ENCODE measurements at regions not wholly inside any gene's neighbourhood (a gene's known extent, or its start where the extent isn't known, plus 50 kb on each side); places are given as distances from the start of the nearest gene placed in this dataset.

DNA sequence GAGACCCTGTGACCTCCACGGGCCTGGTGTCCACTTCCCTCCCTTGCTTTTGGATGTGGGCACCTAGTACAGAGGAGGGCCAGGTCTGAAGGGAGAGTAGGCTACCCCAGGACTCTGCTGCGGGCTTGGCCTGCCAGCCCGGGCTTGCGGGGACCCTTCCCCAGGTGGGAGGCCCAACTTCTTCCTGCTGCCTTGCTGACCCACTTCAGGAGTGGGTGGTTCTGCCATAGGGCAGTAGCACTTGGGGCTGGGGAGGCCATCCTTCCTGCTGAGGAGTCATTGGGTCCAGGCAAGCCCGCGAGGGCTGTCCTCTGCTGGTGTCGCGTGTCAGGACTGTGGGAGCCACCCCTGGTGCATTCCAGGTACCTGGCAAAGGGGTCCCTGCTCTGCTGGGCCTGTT is 1250.0 kb downstream of the BRD1 start:
- Histone ChIP-seq H3K4me3 (no peak overlapping the region), H3K36me3 (ENCODE audit: insufficient read depth in 1 of 2, low read depth in 1 of 2) (no peaks in the 10 kb centered on the region), H3K9me3 (no peaks in the 10 kb centered on the region), H3K4me1 (no peaks in the 10 kb centered on the region), H3K27me3 (ENCODE audit: insufficient read depth in 3 of 3, low read length in 2 of 3) (peaks cover 0 to 47% (median 5%) of the 10 kb centered on the region in 3 donors), H3K27ac (no peak overlapping the region)
- ATAC-seq: no peak
- peak in 1 of 2 donors; percentile 28 for DNase-seq
- 82 to 87% (median 86%) methylated on average over 5 to 8 of the region's 8 CpGs for WGBS, 3 donors
- intact Hi-C loops (cut with DNase I): loop anchor here in 1 of 2 donors (5.0 kb wide), 1 partner anchor 730 kb away; no protein-coding TSS in a partner anchor
- TF ChIP-seq, protein P1, sequence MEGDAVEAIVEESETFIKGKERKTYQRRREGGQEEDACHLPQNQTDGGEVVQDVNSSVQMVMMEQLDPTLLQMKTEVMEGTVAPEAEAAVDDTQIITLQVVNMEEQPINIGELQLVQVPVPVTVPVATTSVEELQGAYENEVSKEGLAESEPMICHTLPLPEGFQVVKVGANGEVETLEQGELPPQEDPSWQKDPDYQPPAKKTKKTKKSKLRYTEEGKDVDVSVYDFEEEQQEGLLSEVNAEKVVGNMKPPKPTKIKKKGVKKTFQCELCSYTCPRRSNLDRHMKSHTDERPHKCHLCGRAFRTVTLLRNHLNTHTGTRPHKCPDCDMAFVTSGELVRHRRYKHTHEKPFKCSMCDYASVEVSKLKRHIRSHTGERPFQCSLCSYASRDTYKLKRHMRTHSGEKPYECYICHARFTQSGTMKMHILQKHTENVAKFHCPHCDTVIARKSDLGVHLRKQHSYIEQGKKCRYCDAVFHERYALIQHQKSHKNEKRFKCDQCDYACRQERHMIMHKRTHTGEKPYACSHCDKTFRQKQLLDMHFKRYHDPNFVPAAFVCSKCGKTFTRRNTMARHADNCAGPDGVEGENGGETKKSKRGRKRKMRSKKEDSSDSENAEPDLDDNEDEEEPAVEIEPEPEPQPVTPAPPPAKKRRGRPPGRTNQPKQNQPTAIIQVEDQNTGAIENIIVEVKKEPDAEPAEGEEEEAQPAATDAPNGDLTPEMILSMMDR (IDR thresholded peaks at IDR 0.05): no peak

DNA sequence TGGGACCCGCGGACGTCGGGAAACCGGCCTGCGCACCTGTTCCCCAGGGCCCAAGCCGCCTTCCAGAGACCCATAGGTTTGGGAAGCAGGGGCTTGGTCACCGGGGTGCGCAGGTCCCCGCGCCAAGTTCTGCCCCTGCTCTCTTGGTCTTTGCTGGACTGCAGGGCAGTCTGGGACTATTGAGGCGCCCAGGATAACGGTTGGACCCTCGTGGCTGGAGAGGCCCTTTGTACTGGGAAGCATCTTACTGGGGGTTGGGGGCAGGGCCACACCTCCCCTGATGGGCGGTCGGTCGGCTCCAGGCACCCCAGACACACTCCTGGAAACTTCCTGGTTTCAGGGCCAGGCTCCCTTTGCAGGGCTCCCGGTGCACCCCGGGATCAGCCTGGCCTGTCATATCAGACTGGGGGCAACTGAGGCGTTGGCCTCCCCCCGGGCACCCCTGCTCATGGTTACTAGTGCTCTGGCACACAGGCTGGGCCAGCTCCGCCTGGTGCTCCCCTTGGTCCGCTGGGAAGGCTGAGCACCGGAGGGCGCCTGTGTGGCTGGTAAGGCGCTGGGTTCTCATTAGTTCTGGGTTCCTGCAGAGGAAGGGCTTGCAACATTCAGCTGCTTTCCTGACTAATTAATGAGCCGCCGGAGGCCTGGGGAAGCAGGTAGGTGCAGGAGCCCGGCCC is 1250.5 kb downstream of the BRD1 start:
- Histone ChIP-seq H3K36me3 (ENCODE audit: insufficient read depth in 1 of 2, low read depth in 1 of 2) (no peaks in the 10 kb centered on the region), H3K4me3 (no peak overlapping the region), H3K9me3 (no peaks in the 10 kb centered on the region), H3K27me3 (ENCODE audit: insufficient read depth in 3 of 3, low read length in 2 of 3) (peaks cover 0 to 47% (median 5%) of the 10 kb centered on the region in 3 donors), H3K27ac (no peak overlapping the region), H3K4me1 (no peaks in the 10 kb centered on the region)
- WGBS, 3 donors: 43 to 58% (median 48%) methylated on average over 25 to 29 of the region's 29 CpGs
- ATAC-seq: no peak
- peak in 1 of 2 donors; percentile 44 for DNase-seq
- TF ChIP-seq, protein P1 (IDR thresholded peaks at IDR 0.05): no peak
- intact Hi-C loops (cut with DNase I): loop anchor here in 1 of 2 donors (5.0 kb wide), 1 partner anchor 730 kb away; no protein-coding TSS in a partner anchor

DNA sequence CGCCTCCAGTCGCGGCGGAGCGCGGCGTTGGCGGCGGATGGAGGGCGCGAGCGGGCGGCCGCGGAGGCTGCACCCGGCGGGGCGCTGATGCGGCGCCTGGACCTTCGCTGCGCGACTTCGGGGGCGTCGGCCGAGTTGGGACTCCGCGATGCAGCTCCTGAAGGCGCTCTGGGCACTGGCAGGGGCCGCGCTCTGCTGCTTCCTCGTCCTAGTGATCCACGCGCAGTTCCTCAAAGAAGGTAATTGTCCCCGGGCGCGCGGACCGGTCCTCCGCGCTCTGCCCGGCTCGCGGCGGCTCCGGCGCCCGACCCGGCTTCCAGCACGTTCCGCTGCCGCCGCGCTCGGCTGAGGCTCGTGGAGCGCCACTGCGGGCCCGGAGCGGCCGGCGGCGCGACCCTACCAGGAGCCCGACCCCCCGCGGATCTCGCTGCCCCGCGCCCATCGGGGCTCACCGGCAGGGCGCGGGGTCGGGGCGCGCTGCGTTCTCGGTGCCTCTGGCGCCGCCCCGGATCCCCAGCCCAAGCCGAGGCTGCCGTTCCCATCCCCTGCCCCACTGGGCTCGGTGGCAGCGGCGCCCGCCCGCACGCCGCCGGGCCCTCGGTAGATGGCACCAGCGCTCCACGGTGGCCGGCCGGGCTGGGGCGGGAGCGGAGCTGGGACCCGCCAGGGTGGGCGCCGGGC is 1251.2 kb downstream of the BRD1 start:
- no peaks in the 10 kb centered on the region for H3K36me3 ChIP-seq (ENCODE audit: insufficient read depth in 1 of 2, low read depth in 1 of 2)
- ATAC-seq (peak in 2 of 4 donors; percentile 42 to 68), DNase-seq (peak in 1 of 2 donors; percentile 19)
- no peaks in the 10 kb centered on the region for H3K4me1 ChIP-seq
- peak overlapping the region; percentile 42 for H3K4me3 ChIP-seq
- TF ChIP-seq, protein P1 (IDR thresholded peaks at IDR 0.05): peak; percentile 24
- intact Hi-C loops (cut with DNase I): loop anchor here in 1 of 2 donors (5.0 kb wide), 1 partner anchor 731 kb away; no protein-coding TSS in a partner anchor
- no peaks in the 10 kb centered on the region for H3K9me3 ChIP-seq
- WGBS, 3 donors: 0 to 1% (median 0%) methylated on average over 23 to 103 of the region's 103 CpGs
- H3K27ac ChIP-seq: no peak overlapping the region
- H3K27me3 ChIP-seq (ENCODE audit: insufficient read depth in 3 of 3, low read length in 2 of 3): peaks cover 0 to 47% (median 5%) of the 10 kb centered on the region in 3 donors

DNA sequence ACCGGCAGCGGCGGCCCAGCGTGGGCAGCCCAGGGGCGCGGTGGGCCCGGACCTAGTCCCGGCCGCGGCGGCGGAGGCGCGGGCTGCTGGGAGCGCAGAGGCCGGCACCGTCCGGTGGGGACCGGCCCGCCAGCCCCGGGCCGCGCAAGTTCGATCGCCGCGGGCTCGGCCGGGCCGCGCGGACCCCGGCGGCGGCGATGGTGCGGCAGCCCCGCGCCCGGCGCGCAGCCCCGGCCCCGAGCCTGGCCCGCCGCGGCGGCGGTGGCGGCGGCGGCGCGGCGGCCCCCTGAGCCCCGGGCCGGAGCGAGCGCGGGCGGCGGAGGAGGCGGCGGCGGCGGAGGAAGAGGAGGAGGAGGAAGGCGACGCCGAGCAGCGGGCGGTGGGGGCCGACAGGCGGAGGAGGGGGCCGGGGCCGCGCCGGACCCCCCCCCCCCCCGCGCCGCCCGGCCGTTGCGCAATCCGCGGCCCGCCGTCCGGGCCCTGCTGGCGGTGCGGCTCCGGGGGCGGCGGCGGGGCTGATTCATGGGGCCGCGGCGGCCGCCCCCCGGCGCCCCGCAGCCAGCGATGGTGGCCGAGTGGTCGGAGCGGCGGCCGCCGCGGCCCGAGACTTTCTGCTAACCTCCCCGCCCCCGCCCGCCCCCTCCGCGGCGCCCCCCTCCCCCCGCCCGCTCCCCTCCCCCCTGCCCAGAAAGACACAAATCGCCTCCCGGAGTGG is 1251.9 kb downstream of the BRD1 start:
- no peaks in the 10 kb centered on the region for H3K4me1 ChIP-seq
- H3K9me3 ChIP-seq: peaks cover 4% of the 10 kb centered on the region
- 0 to 2% (median 0%) methylated on average over 26 to 103 of the region's 120 CpGs for whole genome bisulfite sequencing, 3 donors
- H3K27me3 ChIP-seq (ENCODE audit: insufficient read depth in 3 of 3, low read length in 2 of 3): peaks cover 0 to 46% (median 5%) of the 10 kb centered on the region in 3 donors
- no peaks in the 10 kb centered on the region for H3K36me3 ChIP-seq (ENCODE audit: insufficient read depth in 1 of 2, low read depth in 1 of 2)
- TF ChIP-seq, protein P1 (IDR thresholded peaks at IDR 0.05): no peak
- H3K4me3 ChIP-seq: peak overlapping the region; percentile 42
- H3K27ac ChIP-seq: no peak overlapping the region
- DNase-seq (peak in 1 of 2 donors; percentile 18), ATAC-seq (no peak)
- intact Hi-C loops (cut with DNase I): loop anchor here in 1 of 2 donors (5.0 kb wide), 1 partner anchor 732 kb away; no protein-coding TSS in a partner anchor

All from psoas muscle (tissue), 7 donors.